HG02759 (cell line): ENCODE measurements at regions not wholly inside any gene's neighbourhood (a gene's known extent, or its start where the extent isn't known, plus 50 kb on each side); places are given as distances from the start of the nearest gene placed in this dataset.
"Not testable (repeated sequence)": the region's sequence is repeated elsewhere in the genome, so short reads cannot be mapped to it uniquely, and the experiment has no call there.

ENCODE experiments used
- ATAC-seq: cut with Tn5 transposase; IDR thresholded peaks from one replicate; pipeline ENCODE4 v1.9.1; 2021; ENCODE audit warnings: mild to moderate bottlenecking, moderate library complexity; ENCODE audit not compliant: unreplicated experiment

GRCh38 chr6:164098857-164099267 is 684.3 kb downstream of the QKI start:
- ATAC-seq, result no peak

- no peak for ATAC-seq
These were observed 683.3 kb downstream of the QKI start for GRCh38 chr6:164097551-164098398.

GRCh38 chr6:164097056-164097455 is 682.5 kb downstream of the QKI start:
- no peak for ATAC-seq

- no peak for ATAC-seq
These were observed 680.5 kb downstream of the QKI start for GRCh38 chr6:164095056-164095455.

- ATAC-seq, result no peak
These were observed 673.4 kb downstream of the QKI start for GRCh38 chr6:164087870-164088269.

GRCh38 chr6:164087211-164087610 is 672.7 kb downstream of the QKI start:
- ATAC-seq, result no peak

- no peak for ATAC-seq
These were observed 671.8 kb downstream of the QKI start for GRCh38 chr6:164086076-164086887.

GRCh38 chr6:164085091-164086075 is 670.9 kb downstream of the QKI start:
- no peak for ATAC-seq

GRCh38 chr6:164079275-164079600 is 664.7 kb downstream of the QKI start:
- no peak for ATAC-seq

GRCh38 chr6:164078532-164079274 is 664.2 kb downstream of the QKI start:
- ATAC-seq, result no peak

GRCh38 chr6:164076818-164077532 is 662.5 kb downstream of the QKI start:
- not testable (repeated sequence) for ATAC-seq

GRCh38 chr6:164075981-164076615 is 661.6 kb downstream of the QKI start:
- no peak for ATAC-seq

- ATAC-seq, result no peak
These were observed 657.7 kb downstream of the QKI start for GRCh38 chr6:164072240-164072666.

- ATAC-seq, result no peak
These were observed 655.0 kb downstream of the QKI start for GRCh38 chr6:164069350-164069990.

- no peak for ATAC-seq
These were observed 654.0 kb downstream of the QKI start for GRCh38 chr6:164068527-164068926.

- ATAC-seq, result no peak
These were observed 652.2 kb downstream of the QKI start for GRCh38 chr6:164066766-164067165.

- ATAC-seq, result no peak
These were observed 651.8 kb downstream of the QKI start for GRCh38 chr6:164066335-164066734.

- ATAC-seq, result no peak
These were observed 648.8 kb downstream of the QKI start for GRCh38 chr6:164063346-164063745.

GRCh38 chr6:164062872-164063271 is 648.4 kb downstream of the QKI start:
- ATAC-seq, result no peak
